GM18508 (cell line): ENCODE measurements at regions not wholly inside any gene's neighbourhood (a gene's known extent, or its start where the extent isn't known, plus 50 kb on each side); places are given as distances from the start of the nearest gene placed in this dataset.
"Not testable (repeated sequence)": the region's sequence is repeated elsewhere in the genome, so short reads cannot be mapped to it uniquely, and the experiment has no call there.

Experiments
- ATAC-seq: cut with Tn5 transposase; IDR thresholded peaks from one replicate; pipeline ENCODE4 v1.9.1; 2021; ENCODE audit warnings: moderate number of reproducible peaks; ENCODE audit not compliant: insufficient read depth, unreplicated experiment

DNA sequence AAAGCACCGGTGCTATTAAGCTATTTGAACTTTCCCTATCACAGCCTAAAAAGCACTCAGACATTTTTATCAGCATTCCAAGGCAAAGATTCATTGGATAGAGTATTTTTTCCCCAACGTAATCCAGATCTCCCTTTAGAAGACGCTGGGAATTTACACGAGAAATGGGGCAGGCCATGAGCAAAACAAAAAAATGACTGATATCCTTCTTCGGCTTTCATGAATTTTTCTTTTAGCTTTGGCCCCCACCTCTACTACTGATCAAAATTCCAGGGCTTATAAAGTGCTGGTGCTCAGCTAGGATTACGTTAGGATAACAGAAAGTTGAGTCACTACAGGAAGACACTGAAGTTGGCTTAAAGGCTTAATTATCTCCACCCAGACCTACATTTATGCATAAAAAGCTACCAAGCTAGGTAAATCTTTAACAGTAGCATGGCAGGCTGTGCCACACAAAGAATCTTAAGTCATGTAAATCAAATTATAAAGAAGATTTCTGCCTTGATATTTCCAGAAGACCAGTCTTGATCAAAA, 418.5 kb upstream of the BTBD3 start:
- no peak for ATAC-seq

DNA sequence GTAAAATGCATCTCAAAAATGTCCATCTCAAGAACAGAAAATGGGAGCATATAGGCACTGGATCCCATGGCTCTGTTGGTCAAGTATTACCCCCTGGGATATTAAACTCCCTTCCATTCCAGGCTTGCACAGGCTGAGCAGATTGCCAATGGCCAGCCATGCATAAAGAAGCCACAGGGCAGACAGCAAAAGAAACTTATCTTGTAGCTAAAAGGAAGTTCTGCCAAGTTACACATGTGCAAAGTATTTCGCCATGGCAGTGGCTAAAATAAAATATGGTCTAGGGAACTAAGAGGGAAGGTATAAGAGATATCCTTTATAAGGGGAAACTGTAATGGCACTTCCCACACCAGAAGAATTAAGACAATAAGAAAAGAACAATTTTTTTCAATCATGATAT, 415.6 kb upstream of the BTBD3 start:
- no peak for ATAC-seq

DNA sequence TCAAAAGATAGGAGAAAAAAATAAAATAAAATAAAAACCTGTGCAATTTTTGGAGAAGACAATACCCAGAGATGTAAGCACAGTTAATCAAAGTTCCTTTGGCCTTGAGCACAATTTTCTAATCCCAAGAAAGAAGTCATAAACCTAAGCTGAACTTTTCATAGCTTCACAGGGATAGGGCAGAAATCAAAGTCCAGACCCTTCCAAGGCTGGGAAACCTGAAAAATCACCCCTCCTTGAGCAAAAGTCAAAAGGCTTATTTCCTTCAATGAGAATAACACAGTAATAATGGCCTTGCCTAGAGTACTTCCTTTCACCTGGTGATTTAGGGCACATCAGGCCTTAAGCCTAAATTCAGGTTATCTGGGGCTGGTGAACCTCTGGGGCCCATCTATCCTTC, 415.0 kb upstream of the BTBD3 start:
- no peak for ATAC-seq

DNA sequence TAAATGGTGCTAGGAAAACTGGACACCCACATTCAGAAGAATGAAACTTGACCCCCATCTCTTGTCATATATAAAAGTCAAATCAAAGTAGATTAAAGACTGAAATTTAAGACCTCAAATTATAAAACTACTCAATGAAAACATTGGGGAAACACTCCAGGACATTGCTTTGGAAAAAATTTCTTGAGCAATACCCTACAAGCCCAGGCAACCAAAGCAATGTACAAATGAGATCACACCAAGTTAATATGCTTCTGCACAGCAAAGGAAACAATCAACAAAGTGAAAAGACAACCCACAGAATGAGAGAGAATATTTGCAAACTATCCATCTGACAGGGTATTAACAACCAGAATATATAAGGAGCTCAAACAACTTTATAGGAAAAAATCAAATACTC, 407.9 kb upstream of the BTBD3 start:
- no peak for ATAC-seq

DNA sequence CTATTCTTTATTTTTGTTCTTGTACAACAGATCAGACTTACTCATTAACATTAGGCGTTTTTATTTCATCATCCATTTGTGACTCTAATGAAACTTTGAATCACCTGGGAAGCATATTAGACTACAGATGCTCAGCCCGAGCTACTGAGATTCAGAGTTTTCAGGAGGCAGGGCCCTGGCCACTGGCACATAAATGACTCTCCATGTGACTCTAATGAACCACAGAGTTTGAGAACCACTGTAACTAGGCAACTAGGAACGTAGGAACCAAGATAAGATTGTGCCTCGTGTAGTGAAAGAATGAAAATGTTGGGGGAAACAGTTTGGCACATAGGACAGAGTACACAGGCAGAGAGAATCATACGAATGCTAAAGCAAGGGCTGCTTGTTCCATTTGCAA, 405.9 kb upstream of the BTBD3 start:
- no peak for ATAC-seq

DNA sequence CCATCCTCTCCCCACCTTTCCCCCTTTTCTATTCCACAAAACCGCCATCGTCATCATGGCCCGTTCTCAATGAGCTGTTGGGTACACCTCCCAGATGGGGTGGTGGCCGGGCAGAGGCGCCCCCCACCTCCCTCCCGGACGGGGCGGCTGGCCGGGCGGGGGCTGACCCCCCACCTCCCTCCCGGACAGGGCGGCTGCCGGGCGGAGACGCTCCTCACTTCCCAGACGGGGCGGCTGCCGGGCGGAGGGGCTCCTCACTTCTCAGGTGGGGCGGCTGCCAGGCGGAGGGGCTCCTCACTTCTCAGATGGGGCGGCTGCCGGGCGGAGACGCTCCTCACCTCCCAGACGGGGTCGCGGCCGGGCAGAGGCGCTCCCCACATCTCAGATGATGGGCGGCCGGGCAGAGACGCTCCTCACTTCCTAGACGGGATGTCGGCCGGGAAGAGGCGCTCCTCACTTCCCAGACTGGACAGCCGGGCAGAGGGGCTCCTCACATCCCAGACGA, 404.4 kb upstream of the BTBD3 start:
- not testable (repeated sequence) for ATAC-seq

DNA sequence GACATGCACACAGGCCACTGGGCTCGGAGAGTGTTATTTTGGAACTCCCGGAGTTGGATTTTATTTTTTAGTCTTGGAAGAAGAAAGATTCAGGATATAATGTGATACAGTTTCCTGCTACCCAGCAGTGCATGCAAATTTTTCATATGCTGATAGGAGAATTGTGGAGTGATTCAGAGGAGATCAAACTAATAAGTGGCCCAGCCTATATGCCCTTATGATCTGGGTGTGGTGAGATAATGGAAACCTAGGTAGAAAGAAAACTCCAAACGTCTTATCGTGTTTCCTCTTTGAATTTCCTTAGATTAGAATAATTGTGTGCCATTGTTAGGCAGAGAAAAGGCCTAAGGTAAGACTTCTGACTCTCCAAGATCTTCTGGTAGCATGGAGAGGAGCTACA, 401.2 kb upstream of the BTBD3 start:
- ATAC-seq = no peak

DNA sequence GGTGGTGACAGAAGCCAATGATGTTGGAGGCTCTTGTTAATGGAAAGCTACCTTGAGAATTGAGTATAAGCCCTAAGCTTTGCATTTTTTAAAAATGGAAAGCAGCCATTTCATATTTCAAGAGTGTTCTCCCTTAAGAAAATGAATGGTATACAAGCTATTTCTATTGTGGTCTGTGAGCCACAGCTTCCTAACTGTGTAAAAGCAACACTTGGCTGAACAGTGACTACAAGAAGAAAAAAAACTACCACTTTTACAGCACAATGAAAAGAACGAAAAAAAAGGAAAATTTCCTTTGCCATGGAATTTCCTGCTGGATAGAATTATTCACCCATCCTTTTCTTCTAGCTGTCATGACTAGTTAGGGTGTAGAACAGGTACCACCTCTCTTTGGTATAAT, 397.1 kb upstream of the BTBD3 start:
- ATAC-seq = no peak

DNA sequence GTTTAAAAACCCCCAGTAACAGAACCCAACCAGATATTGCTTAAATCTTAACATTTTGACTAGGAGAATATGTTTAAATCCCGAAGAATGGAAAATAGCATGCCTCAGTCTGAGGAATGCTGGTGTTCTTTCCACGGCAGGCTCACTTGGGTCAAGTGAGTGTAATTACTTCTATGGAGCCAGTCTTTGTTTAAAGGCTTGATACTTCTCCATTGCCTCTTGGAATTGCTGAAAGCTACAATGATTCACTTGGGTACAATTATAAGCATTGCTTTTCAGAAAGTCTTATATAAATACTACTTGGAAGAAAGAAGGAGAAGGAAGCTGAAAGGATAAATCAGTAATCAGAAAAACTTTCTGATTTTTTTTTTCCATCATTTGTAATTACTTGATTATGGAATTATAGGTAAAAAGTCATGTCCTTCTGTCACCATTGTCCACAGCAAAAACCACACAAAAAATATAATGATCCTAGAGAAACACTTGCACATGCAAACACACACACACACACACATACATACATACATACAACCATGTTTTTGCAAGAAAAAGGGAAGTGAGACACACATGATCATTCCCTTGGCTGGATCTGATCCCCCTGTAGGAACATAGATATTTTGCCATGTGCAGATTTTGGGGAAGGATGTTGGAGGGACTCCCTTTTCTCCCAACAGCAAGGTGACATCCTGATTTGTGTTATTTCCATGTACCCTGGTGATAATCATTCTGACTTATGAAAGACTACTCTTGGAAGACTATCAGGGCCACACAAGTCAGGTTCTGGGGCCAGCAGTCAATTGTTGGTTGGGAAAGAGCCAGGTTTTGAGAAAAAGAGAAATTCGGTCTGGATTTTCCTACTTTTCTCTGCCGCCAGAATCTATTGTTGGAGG, 396.0 kb upstream of the BTBD3 start:
- ATAC-seq = no peak

DNA sequence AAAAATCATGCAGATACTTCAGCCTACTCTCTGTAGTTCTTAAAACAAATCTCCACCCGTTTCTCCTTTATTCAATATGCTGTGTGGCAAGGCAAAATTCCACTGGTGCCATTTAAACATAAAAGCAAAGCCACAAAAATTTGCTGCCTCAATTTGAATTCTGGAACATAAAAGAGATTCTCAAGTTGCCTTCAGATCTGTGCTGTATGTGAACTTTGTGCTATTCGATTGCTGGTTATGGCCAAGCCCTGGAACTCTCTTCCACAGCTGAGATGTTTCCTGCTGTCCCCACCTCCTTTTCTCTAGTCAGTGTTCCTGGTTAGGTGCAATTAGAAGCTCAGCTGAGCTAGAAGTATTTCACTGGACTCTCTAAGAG, 395.3 kb upstream of the BTBD3 start:
- no peak for ATAC-seq

DNA sequence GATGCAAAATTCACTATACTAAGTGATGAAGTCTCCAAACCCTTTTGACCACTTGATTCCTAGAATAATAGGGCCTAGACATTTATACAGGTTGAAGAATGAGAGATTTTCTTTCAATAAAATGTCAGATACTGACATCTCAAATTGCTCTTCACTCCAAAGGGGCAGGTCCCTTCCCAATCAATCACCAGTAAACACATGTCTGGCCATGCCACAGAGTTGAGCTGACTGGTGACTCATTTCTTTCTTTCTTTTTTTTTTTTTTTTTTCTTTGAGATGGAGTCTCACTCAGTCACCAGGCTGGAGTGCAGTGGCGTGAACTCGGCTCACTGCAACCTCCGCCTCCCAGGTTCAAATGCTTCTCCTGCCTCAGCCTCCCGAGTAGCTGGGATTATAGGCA, 388.6 kb upstream of the BTBD3 start:
- no peak for ATAC-seq

DNA sequence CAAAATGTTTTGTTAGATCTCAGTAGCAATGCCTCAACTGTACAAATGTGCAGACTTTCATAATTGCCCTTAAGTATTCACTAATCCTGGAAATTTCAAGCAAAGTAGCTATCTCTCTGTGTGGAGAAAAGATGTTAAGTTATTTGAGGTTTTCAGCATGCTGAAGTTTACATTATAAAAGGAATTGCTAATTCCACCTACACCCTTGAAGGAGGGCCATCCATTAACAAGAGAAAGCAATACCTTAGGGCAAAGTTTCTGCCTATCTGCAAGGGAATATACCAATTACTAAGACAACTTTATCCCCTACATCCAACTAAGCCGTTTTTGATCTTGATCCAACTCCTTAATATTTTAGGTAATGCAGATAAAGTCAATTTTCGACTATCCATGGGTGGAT, 380.7 kb upstream of the BTBD3 start:
- no peak for ATAC-seq

DNA sequence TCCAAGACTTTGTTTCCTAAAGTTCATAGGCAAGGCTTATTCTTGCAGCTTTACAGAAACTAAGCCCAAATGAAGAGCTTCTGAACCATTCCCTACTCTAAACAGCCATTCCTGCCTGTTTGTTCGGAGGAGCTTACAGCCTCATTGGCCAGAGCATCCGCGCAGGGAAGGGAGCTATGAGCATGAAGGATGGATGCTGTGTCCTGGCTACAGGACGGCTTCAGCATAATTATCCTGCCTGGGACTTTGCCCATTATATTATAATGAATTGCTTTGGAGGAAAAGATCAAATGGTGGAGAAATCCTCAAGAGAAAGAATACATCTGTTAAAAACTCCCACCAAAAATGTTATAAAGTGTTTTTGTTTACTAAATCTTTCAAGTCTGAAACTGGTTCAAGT, 378.2 kb upstream of the BTBD3 start:
- ATAC-seq = no peak

DNA sequence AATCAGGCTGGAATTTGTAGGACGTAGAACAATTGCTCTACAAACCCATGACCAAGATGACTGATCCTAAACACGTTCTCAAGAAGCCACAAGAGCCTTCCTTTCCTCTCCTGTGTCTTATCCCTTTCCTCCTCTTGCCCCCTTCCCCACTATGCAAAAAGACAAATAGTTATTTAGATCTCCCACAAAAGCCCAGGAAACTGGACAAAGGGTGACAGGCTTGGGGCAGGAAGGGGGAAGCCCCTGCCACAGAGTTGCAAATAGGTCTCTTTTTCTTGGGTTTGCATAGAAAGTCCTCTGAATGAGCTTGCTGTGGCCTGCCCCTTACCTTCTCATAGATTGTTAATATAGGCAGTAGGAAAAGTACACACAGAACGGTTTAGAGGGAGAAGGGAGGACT, 377.1 kb upstream of the BTBD3 start:
- no peak for ATAC-seq

DNA sequence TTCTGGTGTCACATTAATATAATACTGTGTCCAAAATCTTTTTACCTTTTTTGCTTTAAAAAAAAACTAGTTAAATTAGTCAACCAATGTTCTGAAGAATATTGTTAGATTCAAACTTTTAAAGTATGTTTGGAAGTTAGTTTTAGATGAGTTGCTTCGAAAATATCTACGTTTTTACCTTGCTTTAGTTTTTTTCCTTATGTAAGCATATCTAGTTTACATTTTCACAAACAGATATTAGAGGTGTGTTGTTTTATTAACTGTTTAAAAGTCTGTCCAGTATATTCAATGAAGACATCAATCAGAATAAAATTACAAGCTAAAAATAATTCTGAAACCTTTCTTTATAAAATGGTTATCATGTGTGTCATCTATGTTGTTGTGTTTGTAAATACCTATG, 375.0 kb upstream of the BTBD3 start:
- no peak for ATAC-seq

DNA sequence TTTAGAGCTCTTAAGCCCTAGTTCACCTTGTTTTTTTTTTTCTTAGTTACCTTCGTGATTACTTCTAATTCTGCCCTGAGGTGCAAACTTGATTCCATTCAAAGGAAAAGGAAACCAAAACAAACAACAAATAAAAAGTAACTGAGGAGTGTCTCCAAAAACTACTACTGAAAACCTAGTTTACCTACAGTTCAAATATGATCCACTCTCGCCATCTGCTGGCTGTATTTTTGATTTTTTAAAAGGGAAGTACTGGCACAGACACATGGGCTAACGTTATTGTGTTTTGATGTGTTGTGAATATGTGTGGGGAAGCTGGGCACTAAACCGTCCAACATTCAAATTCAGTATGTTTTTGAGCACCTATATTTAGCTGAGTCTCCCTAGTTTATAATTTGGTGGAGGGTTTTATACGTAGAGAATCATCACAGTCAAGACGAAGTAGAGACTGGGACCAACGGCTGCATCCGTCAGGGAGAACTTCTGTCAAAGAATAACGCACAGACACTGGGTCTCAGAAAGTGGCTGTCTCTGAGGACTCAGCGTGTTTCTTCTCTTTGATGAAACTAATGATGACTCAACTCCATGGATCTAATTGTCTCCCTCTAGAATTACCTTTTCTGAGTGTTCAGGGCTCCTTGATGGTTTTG, 373.5 kb upstream of the BTBD3 start:
- ATAC-seq = peak; percentile 89

DNA sequence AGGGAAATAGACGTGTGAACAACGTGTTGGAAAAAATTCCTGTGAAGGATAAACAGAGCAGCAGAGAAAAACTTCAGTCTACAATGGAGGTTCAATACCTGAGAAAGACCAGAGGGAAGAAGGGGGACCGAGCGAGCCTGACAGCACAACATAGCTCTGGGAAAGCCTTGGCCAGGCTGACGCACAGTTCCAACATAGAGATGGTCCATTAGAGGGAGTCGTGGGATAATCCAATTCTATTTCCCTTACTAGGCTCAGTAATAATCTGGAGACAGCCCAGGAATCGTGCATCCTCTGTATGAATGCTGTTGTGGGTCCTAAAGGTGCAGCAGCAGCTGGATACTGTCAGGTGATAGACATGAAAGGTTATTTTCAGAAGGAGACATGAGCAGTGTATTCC, 370.8 kb upstream of the BTBD3 start:
- no peak for ATAC-seq

DNA sequence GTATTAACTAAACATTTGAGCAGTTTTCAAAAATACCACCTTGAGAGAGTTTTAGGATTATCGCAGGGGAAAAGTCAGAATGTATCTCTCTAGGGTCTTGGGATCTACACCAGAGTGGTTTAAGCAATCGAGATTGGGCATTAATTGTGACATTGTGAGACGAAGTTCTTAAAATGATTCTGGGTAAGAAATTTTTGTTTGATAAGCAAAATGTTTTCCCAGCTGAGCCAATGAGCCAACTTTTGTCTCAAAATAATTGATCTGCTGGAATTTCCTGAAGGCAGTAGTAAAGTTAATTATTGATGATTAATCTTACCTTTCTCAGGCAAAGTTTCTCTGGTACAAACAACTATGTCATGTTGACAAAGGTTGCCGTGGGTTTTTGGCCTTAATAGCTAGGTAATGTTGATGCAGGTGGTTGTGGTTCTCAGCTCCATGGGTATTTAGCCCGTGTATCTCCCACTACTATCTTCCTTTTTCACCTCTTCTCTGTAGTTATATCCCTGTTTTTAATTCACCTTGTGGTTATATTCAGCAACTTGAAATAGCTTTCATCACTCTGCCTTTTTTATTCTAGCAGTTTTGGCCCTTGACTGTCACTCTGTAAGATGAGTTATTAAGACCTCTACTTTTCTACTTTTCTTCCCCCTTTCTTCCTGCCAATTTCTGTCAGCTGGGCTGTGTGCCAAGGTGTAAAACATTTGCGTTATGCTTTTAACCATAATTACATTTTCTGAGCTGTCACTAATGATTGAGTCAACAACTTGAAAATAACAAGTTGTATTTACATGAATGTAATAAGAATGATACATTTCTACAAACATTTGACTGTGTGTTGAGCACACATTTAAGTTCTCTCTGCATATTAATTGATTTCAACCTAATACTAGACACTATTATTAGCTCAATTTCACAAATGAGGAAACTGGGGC, 368.3 kb upstream of the BTBD3 start:
- ATAC-seq = no peak

DNA sequence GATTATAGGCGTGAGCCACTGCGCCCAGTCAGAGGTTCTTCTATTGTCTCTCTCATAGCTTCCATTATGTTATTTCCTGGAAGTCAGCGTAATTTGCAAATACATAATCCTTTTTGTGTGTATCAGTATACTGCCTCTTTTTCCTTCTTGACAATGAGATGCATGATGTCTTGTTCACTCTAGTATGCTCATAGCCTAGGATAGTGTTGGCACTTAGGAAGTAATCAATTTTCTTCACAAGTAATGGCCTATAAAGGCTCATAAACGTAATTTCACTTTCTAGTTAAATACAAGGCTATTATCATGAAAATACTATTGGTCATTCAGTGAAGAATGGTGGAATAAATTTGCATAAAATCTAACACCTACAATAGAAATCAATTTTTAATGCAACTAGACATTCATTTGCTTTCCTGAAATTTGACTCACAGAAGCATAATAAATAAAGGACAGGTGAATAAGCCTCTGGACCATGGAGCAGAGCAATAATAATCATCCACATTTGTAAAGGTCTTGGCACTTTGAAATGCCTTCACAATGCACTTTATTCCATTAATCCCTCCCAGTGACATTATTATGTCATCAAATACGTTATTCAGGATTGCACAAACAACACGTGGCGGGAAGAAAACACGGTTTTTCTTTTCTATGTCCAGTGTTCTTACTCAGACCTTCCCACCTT, 366.9 kb upstream of the BTBD3 start:
- no peak for ATAC-seq

DNA sequence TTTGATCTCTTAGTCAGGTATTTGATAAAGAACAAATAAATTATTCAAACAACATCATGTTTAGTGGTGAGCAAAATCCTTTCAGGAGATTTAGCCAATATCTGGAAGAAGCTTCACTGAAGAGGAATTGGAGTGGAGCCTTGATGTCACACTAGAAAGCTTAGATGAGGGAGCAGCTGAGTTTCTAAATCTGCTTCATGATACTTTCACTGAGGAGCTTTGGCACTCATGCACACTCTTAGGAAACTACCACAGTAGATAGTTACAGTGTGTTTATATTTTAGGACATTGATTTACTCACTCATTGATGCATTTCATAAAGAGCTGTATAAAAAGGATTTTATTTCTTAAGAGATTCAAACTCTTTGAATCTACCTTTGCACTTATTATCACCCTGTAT, 366.2 kb upstream of the BTBD3 start:
- ATAC-seq = no peak
